GM21723 (cell line): ENCODE measurements at regions not wholly inside any gene's neighbourhood (a gene's known extent, or its start where the extent isn't known, plus 50 kb on each side); places are given as distances from the start of the nearest gene placed in this dataset.
"Not testable (repeated sequence)": the region's sequence is repeated elsewhere in the genome, so short reads cannot be mapped to it uniquely, and the experiment has no call there.

Experiments
- ATAC-seq: cut with Tn5 transposase; IDR thresholded peaks from one replicate; pipeline ENCODE4 v1.9.1; 2021; ENCODE audit warnings: mild to moderate bottlenecking, moderate library complexity; ENCODE audit not compliant: unreplicated experiment

- not testable (repeated sequence) for ATAC-seq
Observed at GRCh38 chr5:99471178-99471577, 542.4 kb upstream of the CHD1 start.

- not testable (repeated sequence) for ATAC-seq
Observed at GRCh38 chr5:99470636-99471035, 541.8 kb upstream of the CHD1 start.

GRCh38 chr5:99460701-99461100, 531.9 kb upstream of the CHD1 start:
- no peak for ATAC-seq

- ATAC-seq: no peak
Observed at GRCh38 chr5:99453196-99453595, 524.4 kb upstream of the CHD1 start.

- ATAC-seq: no peak
Observed at GRCh38 chr5:99449786-99450185, 521.0 kb upstream of the CHD1 start.

- ATAC-seq: no peak
Observed at GRCh38 chr5:99445805-99446204, 517.0 kb upstream of the CHD1 start.

- ATAC-seq: no peak
Observed at GRCh38 chr5:99441235-99441634, 512.4 kb upstream of the CHD1 start.

- no peak for ATAC-seq
Observed at GRCh38 chr5:99438619-99439018, 509.8 kb upstream of the CHD1 start.

GRCh38 chr5:99437986-99438385, 509.2 kb upstream of the CHD1 start:
- ATAC-seq: no peak

GRCh38 chr5:99423396-99423795, 494.6 kb upstream of the CHD1 start:
- ATAC-seq: not testable (repeated sequence)

- not testable (repeated sequence) for ATAC-seq
Observed at GRCh38 chr5:99418640-99419039, 489.8 kb upstream of the CHD1 start.

- not testable (repeated sequence) for ATAC-seq
Observed at GRCh38 chr5:99410386-99410785, 481.6 kb upstream of the CHD1 start.

- not testable (repeated sequence) for ATAC-seq
Observed at GRCh38 chr5:99404764-99405302, 476.0 kb upstream of the CHD1 start.

GRCh38 chr5:99400571-99400970, 471.8 kb upstream of the CHD1 start:
- ATAC-seq: not testable (repeated sequence)

GRCh38 chr5:99398976-99399375, 470.2 kb upstream of the CHD1 start:
- ATAC-seq: no peak

GRCh38 chr5:99386406-99387077, 457.7 kb upstream of the CHD1 start:
- no peak for ATAC-seq

GRCh38 chr5:99379187-99379586, 450.4 kb upstream of the CHD1 start:
- no peak for ATAC-seq

- no peak for ATAC-seq
Observed at GRCh38 chr5:99378443-99378842, 449.6 kb upstream of the CHD1 start.

GRCh38 chr5:99369797-99370593, 441.2 kb upstream of the CHD1 start:
- ATAC-seq: no peak

GRCh38 chr5:99368726-99369125, 439.9 kb upstream of the CHD1 start:
- ATAC-seq: no peak

GRCh38 chr5:99355881-99356280, 427.1 kb upstream of the CHD1 start:
- no peak for ATAC-seq

GRCh38 chr5:99349787-99350186, 421.0 kb upstream of the CHD1 start:
- no peak for ATAC-seq
